IMR-90 (cell line): ENCODE measurements at regions not wholly inside any gene's neighbourhood (a gene's known extent, or its start where the extent isn't known, plus 50 kb on each side); places are given as distances from the start of the nearest gene placed in this dataset.

Experiments
- ATAC-seq: fragments of 200-7000 bp; cut with Tn5 transposase; 2 replicates; pipeline ENCODE4 v1.9.1; 2020; ENCODE audit warnings: low read depth, mild to moderate bottlenecking, moderate library complexity
- BruUV-seq: library from RNA; stranded (reverse); fragments of 400-500 nt; replicated peaks from 2 replicates; lab custom pipeline; 2021; lab: Mats Ljungman, UMichigan
- CTCF ChIA-PET: fragments of 300-600 bp; formaldehyde crosslinking; extraction: SDS; loops from one replicate; lab custom pipeline; 2021; ENCODE audit warnings: antibody characterized with exemption; lab: Yijun Ruan, JAX
- POLR2A ChIA-PET: fragments of 300-600 bp; sonication (Branson Sonifier 250); formaldehyde crosslinking; loops from one replicate; lab custom pipeline; 2022; ENCODE audit warnings: antibody characterized with exemption; ENCODE audit not compliant: unreplicated experiment; lab: Charles Lee
- DNase-seq: peaks from one replicate; pipeline ENCODE4 v3.0.0; 2013
- H2AFZ ChIP-seq: replicated peaks from 2 replicates; pipeline ENCODE3; 2013; ENCODE audit warnings: low read length, mild to moderate bottlenecking; ENCODE audit not compliant: poor library complexity
- H2AK5ac ChIP-seq: 2 replicates; pipeline ENCODE4 v1.6.1; 2013; ENCODE audit warnings: low read depth, low read length, inconsistent platforms
- H2AK9ac ChIP-seq: replicated peaks from 2 replicates; pipeline ENCODE3; 2013; ENCODE audit warnings: mild to moderate bottlenecking, low read depth, low read length, moderate library complexity; ENCODE audit not compliant: poor library complexity
- H2BK120ac ChIP-seq: 2 replicates; pipeline ENCODE4 v1.6.1; 2013; ENCODE audit warnings: low read depth, low read length, inconsistent platforms
- H2BK15ac ChIP-seq: 3 replicates; pipeline ENCODE4 v1.6.1; 2013; ENCODE audit warnings: low read depth, low read length, inconsistent platforms
- H2BK20ac ChIP-seq: 2 replicates; pipeline ENCODE4 v1.6.1; 2013; ENCODE audit warnings: low read depth, mild to moderate bottlenecking, inconsistent platforms, low read length, moderate library complexity
- H2BK5ac ChIP-seq: 2 replicates; pipeline ENCODE4 v1.6.1; 2013; ENCODE audit warnings: mild to moderate bottlenecking, low read depth, low read length, inconsistent platforms; ENCODE audit not compliant: poor library complexity, severe bottlenecking
- H3K14ac ChIP-seq: replicated peaks from 2 replicates; pipeline ENCODE4 v1.6.1; 2013; ENCODE audit warnings: low read depth, low read length, inconsistent platforms
- H3K18ac ChIP-seq: 2 replicates; pipeline ENCODE4 v1.6.1; 2013; ENCODE audit warnings: low read depth, low read length, control low read depth
- H3K23ac ChIP-seq: 2 replicates; pipeline ENCODE4 v1.6.1; 2013; ENCODE audit warnings: low read depth, low read length, inconsistent platforms
- H3K27ac ChIP-seq: 2 replicates; pipeline ENCODE4 v1.5.1; 2013; ENCODE audit warnings: mild to moderate bottlenecking, control low read depth, low read length; ENCODE audit not compliant: insufficient read depth
- H3K27me3 ChIP-seq: 2 replicates; pipeline ENCODE4 v1.6.1; 2013; ENCODE audit warnings: low read length; ENCODE audit not compliant: control insufficient read depth, insufficient read depth
- H3K36me3 ChIP-seq: 2 replicates; pipeline ENCODE4 v1.6.1; 2013; ENCODE audit warnings: low read length, mixed read lengths; ENCODE audit not compliant: control insufficient read depth, insufficient read depth
- H3K4ac ChIP-seq: 2 replicates; pipeline ENCODE4 v1.6.1; 2013; ENCODE audit warnings: low read depth, low read length, inconsistent platforms
- H3K4me1 ChIP-seq: 2 replicates; pipeline ENCODE4 v1.6.1; 2013; ENCODE audit warnings: low read length, mixed read lengths; ENCODE audit not compliant: control insufficient read depth, insufficient read depth
- H3K4me2 ChIP-seq: 2 replicates; pipeline ENCODE4 v1.6.1; 2013; ENCODE audit warnings: low read depth, mild to moderate bottlenecking, control low read depth, low read length, moderate library complexity
- H3K4me3 ChIP-seq: 2 replicates; pipeline ENCODE4 v1.5.1; 2013; ENCODE audit warnings: low read depth, mild to moderate bottlenecking, control low read depth, low read length, moderate library complexity; ENCODE audit not compliant: insufficient read depth
- H3K56ac ChIP-seq: 2 replicates; pipeline ENCODE4 v1.6.1; 2013; ENCODE audit warnings: low read length, inconsistent platforms; ENCODE audit not compliant: insufficient read depth; ENCODE audit errors: extremely low read depth
- H3K79me1 ChIP-seq, 2 experiments: 2 replicates each; pipeline ENCODE4 v1.6.1; 2013; ENCODE audit warnings: low read length in 2 of 2, inconsistent platforms in 1 of 2, low read depth in 1 of 2
- H3K9ac ChIP-seq: 2 replicates; pipeline ENCODE4 v1.6.1; 2013; ENCODE audit warnings: low read depth, low read length, control low read depth
- H3K9me1 ChIP-seq: 2 replicates; pipeline ENCODE4 v1.6.1; 2013; ENCODE audit warnings: low read length, inconsistent platforms; ENCODE audit not compliant: insufficient read depth
- H3K9me3 ChIP-seq: 2 replicates; pipeline ENCODE4 v1.6.1; 2013; ENCODE audit warnings: low read length; ENCODE audit not compliant: control insufficient read depth, insufficient read depth
- H4K20me1 ChIP-seq: 2 replicates; pipeline ENCODE4 v1.6.1; 2013; ENCODE audit warnings: low read length, inconsistent platforms; ENCODE audit not compliant: insufficient read depth
- H4K5ac ChIP-seq: 2 replicates; pipeline ENCODE4 v1.6.1; 2013; ENCODE audit warnings: mild to moderate bottlenecking, low read depth, low read length, control low read depth
- H4K8ac ChIP-seq, 2 experiments: 2 replicates each; pipeline ENCODE4 v1.6.1; 2013; ENCODE audit warnings: low read depth in 2 of 2, low read length in 2 of 2, control low read depth in 1 of 2, inconsistent platforms in 1 of 2
- H4K91ac ChIP-seq: 2 replicates; pipeline ENCODE4 v1.6.1; 2013; ENCODE audit warnings: low read depth, low read length, inconsistent platforms; ENCODE audit not compliant: insufficient read depth
- BHLHE40 ChIP-seq: fragments of 150-350 bp; IDR thresholded peaks from 2 replicates; pipeline ENCODE4 v1.6.1; 2016; ENCODE audit warnings: mild to moderate bottlenecking, low read depth, low read length
- CEBPB ChIP-seq: IDR thresholded peaks from 2 replicates; pipeline ENCODE4 v1.6.1; 2012; ENCODE audit warnings: low read depth, low read length, improper control_type of control experiment
- CHD1 ChIP-seq: IDR thresholded peaks from 2 replicates; pipeline ENCODE4 v1.6.1; 2012; ENCODE audit warnings: low read depth, low read length, improper control_type of control experiment
- FOS ChIP-seq: fragments of 150-350 bp; IDR thresholded peaks from 2 replicates; pipeline ENCODE4 v1.6.1; 2016; ENCODE audit warnings: low read depth, low read length
- MAFK ChIP-seq: IDR thresholded peaks from 2 replicates; pipeline ENCODE4 v1.6.1; 2012; ENCODE audit warnings: low read depth, low read length, improper control_type of control experiment
- MAZ ChIP-seq: IDR thresholded peaks from 2 replicates; pipeline ENCODE4 v1.6.1; 2012; ENCODE audit warnings: low read depth, mild to moderate bottlenecking, low read length, improper control_type of control experiment, moderate library complexity, borderline replicate concordance
- MXI1 ChIP-seq: IDR thresholded peaks from 2 replicates; pipeline ENCODE4 v1.6.1; 2012; ENCODE audit warnings: low read depth, mild to moderate bottlenecking, low read length, moderate library complexity, borderline replicate concordance
- NFE2L2 ChIP-seq: fragments of 150-350 bp; IDR thresholded peaks from 2 replicates; pipeline ENCODE4 v1.6.1; 2016; ENCODE audit warnings: low read depth, mild to moderate bottlenecking, low read length
- POLR2A ChIP-seq: IDR thresholded peaks from 2 replicates; pipeline ENCODE4 v1.6.1; 2012; ENCODE audit warnings: mild to moderate bottlenecking, low read depth, low read length
- RAD21 ChIP-seq: IDR thresholded peaks from 2 replicates; pipeline ENCODE4 v1.6.1; 2012; ENCODE audit warnings: low read length, improper control_type of control experiment
- RCOR1 ChIP-seq: IDR thresholded peaks from 2 replicates; pipeline ENCODE4 v1.6.1; 2012; ENCODE audit warnings: mild to moderate bottlenecking, low read length, improper control_type of control experiment; ENCODE audit not compliant: insufficient replicate concordance
- RFX5 ChIP-seq: IDR thresholded peaks from 2 replicates; pipeline ENCODE4 v1.8.0; 2012; ENCODE audit warnings: low read depth, mild to moderate bottlenecking, low read length, moderate library complexity
- SMC3 ChIP-seq: fragments of 150-350 bp; IDR thresholded peaks from 2 replicates; pipeline ENCODE4 v1.6.1; 2016; ENCODE audit warnings: low read depth, mild to moderate bottlenecking, antibody characterized with exemption, low read length, moderate library complexity
- USF2 ChIP-seq: fragments of 150-350 bp; IDR thresholded peaks from 2 replicates; pipeline ENCODE4 v1.6.1; 2017; ENCODE audit warnings: mild to moderate bottlenecking, antibody characterized with exemption, low read length, low read depth
- WGBS, 2 experiments: methylation state at CpG; one replicate each; pipeline versions ENCODE4 v1.1.5 to v1.1.7; 2013; ENCODE audit warnings: missing lambda C conversion rate in 2 of 2; ENCODE audit not compliant: insufficient read length in 1 of 2; ENCODE audit errors: extremely low coverage in 2 of 2; 5-methylcytosine and 5-hydroxymethylcytosine counted together
- dilution Hi-C: fragments of 300-500 bp; cut with HindIII; formaldehyde crosslinking; loops from one replicate; pipeline ENCODE4 v1.14.3; 2018; ENCODE audit warnings: low sequenced_read_pairs; ENCODE audit not compliant: unreplicated experiment
- in situ Hi-C: fragments of 300-500 bp; cut with MboI; formaldehyde crosslinking; loops from 3 replicates; pipeline ENCODE4 v1.14.3; 2019; ENCODE audit warnings: low sequenced_read_pairs, inconsistent platforms, mixed read lengths
- intact Hi-C: fragments of 100-400 bp; cut with micrococcal nuclease; formaldehyde crosslinking; loops from 2 replicates; pipeline ENCODE4 v1.10.0; 2022
- TF ChIP-seq, protein P1 (sequence below): conservative IDR thresholded peaks from 2 replicates; pipeline ENCODE4 v1.5.1; 2012; ENCODE audit warnings: mild to moderate bottlenecking, low read depth, low read length, improper control_type of control experiment
- TF ChIP-seq, protein P2 (sequence below): fragments of 150-350 bp; IDR thresholded peaks from 2 replicates; pipeline ENCODE4 v1.6.1; 2016; ENCODE audit warnings: low read depth, mild to moderate bottlenecking, low read length, moderate library complexity, borderline replicate concordance

- no peaks in the 10 kb centered on the region for H3K9me1 ChIP-seq
- H4K20me1 ChIP-seq, result no peaks in the 10 kb centered on the region
- ChIA-PET CTCF (no interaction called here), POLR2A (no interaction called here)
- no peaks in the 10 kb centered on the region for H3K79me1 ChIP-seq
- no peak overlapping the region for H3K23ac ChIP-seq
- no peak overlapping the region for H2AK9ac ChIP-seq
- no peak overlapping the region for H2AK5ac ChIP-seq
- H2BK5ac ChIP-seq, result no peak overlapping the region
- no peaks in the 10 kb centered on the region for H3K36me3 ChIP-seq
- no peak overlapping the region for H2BK15ac ChIP-seq
- dilution Hi-C loops (no loop called here), intact Hi-C loops (no loop called here), in situ Hi-C loops (no loop called here)
- no peak overlapping the region for H4K8ac ChIP-seq
- WGBS, 2 experiments, result no CpG with 5 or more reads among the region's 3 CpGs
- no peak overlapping the region for H4K91ac ChIP-seq
- ATAC-seq (no peak), DNase-seq (no peak)
- no peak overlapping the region for H2BK20ac ChIP-seq
- no peak overlapping the region for H3K14ac ChIP-seq
- H3K4me3 ChIP-seq, result no peak overlapping the region
- no peak for TF ChIP-seq POLR2A
- TF ChIP-seq USF2, result no peak
- TF ChIP-seq, protein P1, sequence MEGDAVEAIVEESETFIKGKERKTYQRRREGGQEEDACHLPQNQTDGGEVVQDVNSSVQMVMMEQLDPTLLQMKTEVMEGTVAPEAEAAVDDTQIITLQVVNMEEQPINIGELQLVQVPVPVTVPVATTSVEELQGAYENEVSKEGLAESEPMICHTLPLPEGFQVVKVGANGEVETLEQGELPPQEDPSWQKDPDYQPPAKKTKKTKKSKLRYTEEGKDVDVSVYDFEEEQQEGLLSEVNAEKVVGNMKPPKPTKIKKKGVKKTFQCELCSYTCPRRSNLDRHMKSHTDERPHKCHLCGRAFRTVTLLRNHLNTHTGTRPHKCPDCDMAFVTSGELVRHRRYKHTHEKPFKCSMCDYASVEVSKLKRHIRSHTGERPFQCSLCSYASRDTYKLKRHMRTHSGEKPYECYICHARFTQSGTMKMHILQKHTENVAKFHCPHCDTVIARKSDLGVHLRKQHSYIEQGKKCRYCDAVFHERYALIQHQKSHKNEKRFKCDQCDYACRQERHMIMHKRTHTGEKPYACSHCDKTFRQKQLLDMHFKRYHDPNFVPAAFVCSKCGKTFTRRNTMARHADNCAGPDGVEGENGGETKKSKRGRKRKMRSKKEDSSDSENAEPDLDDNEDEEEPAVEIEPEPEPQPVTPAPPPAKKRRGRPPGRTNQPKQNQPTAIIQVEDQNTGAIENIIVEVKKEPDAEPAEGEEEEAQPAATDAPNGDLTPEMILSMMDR, result no peak
- TF ChIP-seq RAD21, result no peak
- TF ChIP-seq RFX5, result no peak
- no peak for TF ChIP-seq FOS
- no peak for TF ChIP-seq CHD1
- TF ChIP-seq MXI1, result no peak
- no peak for TF ChIP-seq MAFK
- TF ChIP-seq CEBPB, result no peak
- no peak for TF ChIP-seq NFE2L2
- TF ChIP-seq RCOR1, result no peak
- no peak for TF ChIP-seq MAZ
- no peak for TF ChIP-seq SMC3
- TF ChIP-seq, protein P2, sequence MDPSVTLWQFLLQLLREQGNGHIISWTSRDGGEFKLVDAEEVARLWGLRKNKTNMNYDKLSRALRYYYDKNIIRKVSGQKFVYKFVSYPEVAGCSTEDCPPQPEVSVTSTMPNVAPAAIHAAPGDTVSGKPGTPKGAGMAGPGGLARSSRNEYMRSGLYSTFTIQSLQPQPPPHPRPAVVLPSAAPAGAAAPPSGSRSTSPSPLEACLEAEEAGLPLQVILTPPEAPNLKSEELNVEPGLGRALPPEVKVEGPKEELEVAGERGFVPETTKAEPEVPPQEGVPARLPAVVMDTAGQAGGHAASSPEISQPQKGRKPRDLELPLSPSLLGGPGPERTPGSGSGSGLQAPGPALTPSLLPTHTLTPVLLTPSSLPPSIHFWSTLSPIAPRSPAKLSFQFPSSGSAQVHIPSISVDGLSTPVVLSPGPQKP, result no peak
- TF ChIP-seq BHLHE40, result no peak
- no peak overlapping the region for H4K5ac ChIP-seq
- no peak overlapping the region for H3K18ac ChIP-seq
- H3K56ac ChIP-seq, result no peak overlapping the region
- no TSS peak for BruUV-seq
- H2AFZ ChIP-seq, result no peak overlapping the region
- H3K4me2 ChIP-seq, result no peak overlapping the region
- no peaks in the 10 kb centered on the region for H3K27me3 ChIP-seq
- no peak overlapping the region for H3K9ac ChIP-seq
- no peaks in the 10 kb centered on the region for H3K4me1 ChIP-seq
- 0 out of 2 replicates have a peak, but pooled peaks cover 2% of the 10 kb centered on the region for H3K9me3 ChIP-seq
- H2BK120ac ChIP-seq, result no peak overlapping the region
- no peak overlapping the region for H3K27ac ChIP-seq
- no peak overlapping the region for H3K4ac ChIP-seq
Measured at GRCh38 chr4:134936014-134936413, 734.4 kb upstream of the PABPC4L start.
